GM13976 (cell line): ENCODE measurements at regions not wholly inside any gene's neighbourhood (a gene's known extent, or its start where the extent isn't known, plus 50 kb on each side); places are given as distances from the start of the nearest gene placed in this dataset.

Source experiments
- DNase-seq: peaks from one replicate; pipeline ENCODE4 v3.0.0; 2012; ENCODE audit warnings: low spot score
- in situ Hi-C: fragments of 300-500 bp; cut with MboI; formaldehyde crosslinking; loops from one replicate; pipeline ENCODE4 v1.12.0; 2022; ENCODE audit warnings: low sequenced_read_pairs, mixed read lengths, inconsistent platforms; ENCODE audit not compliant: unreplicated experiment
- TF ChIP-seq, protein P1 (sequence below): IDR thresholded peaks from 2 replicates; pipeline ENCODE4 v1.5.1; 2012; ENCODE audit warnings: borderline replicate concordance, mild to moderate bottlenecking; ENCODE audit not compliant: insufficient read depth; ENCODE audit errors: extremely low read depth, missing control alignments, control extremely low read depth

DNA sequence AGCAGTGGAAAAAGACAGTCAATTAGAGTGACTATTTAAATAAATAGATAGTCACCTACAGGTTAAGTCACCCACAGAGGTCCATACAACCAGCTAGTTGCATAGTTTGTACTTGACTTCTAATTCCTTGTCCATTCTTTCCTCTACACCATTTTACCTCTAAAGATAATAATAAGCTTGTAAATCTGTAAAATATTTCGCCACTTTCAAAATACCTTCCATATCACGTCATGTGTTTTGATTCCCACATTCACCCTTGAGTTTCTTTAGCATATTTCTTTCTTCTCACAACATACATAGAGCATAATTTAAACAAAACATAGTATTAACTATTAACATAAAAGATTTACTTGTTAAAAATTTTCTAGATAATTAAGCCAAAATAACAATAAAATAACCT is 689.6 kb downstream of the MECOM start:
- TF ChIP-seq, protein P1, sequence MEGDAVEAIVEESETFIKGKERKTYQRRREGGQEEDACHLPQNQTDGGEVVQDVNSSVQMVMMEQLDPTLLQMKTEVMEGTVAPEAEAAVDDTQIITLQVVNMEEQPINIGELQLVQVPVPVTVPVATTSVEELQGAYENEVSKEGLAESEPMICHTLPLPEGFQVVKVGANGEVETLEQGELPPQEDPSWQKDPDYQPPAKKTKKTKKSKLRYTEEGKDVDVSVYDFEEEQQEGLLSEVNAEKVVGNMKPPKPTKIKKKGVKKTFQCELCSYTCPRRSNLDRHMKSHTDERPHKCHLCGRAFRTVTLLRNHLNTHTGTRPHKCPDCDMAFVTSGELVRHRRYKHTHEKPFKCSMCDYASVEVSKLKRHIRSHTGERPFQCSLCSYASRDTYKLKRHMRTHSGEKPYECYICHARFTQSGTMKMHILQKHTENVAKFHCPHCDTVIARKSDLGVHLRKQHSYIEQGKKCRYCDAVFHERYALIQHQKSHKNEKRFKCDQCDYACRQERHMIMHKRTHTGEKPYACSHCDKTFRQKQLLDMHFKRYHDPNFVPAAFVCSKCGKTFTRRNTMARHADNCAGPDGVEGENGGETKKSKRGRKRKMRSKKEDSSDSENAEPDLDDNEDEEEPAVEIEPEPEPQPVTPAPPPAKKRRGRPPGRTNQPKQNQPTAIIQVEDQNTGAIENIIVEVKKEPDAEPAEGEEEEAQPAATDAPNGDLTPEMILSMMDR, result no peak
- no peak for DNase-seq
- in situ Hi-C loops, result no loop called here

DNA sequence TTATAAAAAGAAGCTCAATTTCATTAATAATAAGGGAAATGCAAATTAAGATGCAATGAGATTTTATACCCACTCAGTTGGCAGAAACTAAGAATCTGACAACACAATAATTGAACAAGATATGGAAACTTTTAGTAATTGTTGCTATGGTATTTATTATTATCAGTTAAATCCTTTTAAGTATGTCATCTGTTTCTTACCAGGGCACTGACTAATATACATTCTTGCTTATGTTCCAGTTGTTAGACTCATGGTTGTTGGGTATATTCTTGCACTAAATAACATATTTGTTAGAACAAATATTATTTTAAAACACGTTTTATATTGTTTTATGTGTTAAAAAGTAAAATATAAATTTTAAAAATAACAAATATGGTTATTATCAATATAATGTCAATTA is 690.3 kb downstream of the MECOM start:
- TF ChIP-seq, protein P1, result no peak
- in situ Hi-C loops, result no loop called here
- DNase-seq, result no peak

DNA sequence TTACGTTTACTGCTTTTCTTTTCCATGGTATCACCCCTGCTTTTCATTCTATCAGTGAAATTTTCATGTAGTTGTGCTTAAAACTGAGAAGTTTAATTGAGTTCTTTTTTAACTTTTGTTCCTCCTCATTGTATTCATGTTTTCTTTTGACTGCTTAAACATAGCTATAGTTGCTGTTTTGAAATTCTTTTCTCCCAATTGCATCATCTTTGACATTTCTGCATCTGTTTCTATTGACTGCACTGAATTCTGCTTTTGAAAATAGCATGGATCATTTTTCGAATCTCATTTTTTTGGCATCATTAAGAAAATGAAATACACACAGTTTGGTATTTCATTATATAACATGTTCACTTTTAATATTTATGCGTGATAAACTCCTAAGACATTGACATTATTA is 694.9 kb downstream of the MECOM start:
- TF ChIP-seq, protein P1, result no peak
- in situ Hi-C loops, result no loop called here
- no peak for DNase-seq

DNA sequence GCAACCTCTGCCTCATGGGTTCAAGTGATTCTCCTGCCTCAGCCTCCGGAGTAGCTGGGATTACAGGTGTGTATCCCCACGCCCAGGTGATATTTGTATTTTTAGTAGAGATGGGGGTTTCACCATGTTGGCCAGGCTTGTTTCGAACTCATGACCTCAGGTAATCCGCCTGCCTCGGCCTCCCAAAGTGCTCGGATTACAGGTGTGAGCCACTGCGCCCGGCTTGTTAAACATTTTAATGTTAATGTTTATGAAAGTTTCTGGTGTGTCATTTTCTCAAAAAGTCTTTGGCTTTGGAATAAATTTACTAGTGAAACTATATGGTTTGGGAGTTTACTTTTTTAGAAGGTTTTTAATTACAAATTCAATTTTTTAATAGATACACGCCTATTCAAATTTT is 698.8 kb downstream of the MECOM start:
- TF ChIP-seq, protein P1, result no peak
- DNase-seq, result no peak
- in situ Hi-C loops, result no loop called here

DNA sequence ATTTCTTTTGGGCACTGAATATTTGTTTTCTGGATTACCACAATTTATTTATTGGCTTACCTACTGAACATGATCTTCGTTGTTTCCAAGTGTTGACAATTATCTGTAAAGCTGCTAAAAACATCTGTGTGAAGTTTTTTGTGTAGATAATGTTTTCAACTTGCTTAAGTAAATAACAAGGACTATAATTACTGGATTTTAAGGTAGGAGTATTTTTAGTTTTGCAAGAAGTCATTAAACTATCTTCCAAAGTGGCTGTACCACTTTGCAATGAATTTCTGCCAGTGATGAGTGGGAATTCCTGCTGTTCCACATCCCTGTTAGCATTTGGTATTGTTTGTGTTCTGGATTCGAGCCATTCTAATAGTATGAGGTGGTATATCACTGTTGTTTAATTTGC is 702.2 kb downstream of the MECOM start:
- TF ChIP-seq, protein P1, result no peak
- in situ Hi-C loops, result no loop called here
- DNase-seq, result no peak

DNA sequence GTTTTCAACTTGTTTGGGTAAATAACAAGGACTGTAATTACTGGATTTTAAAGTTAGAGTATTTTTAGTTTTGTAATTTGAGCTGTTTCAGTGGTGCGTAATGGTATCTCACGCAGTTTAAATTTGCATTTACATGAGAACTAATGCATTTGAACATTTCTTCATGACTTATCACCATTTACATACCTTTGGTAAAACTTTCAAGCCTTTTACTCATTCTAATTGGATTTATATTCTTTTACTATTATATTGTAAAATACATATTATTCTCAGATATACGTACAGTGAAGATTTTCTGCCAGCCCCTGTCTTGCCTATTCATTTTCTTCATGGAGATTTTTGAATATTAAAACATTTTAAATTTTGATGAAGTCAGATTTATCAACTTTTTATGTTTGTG is 703.8 kb downstream of the MECOM start:
- in situ Hi-C loops, result no loop called here
- TF ChIP-seq, protein P1, result no peak
- no peak for DNase-seq

DNA sequence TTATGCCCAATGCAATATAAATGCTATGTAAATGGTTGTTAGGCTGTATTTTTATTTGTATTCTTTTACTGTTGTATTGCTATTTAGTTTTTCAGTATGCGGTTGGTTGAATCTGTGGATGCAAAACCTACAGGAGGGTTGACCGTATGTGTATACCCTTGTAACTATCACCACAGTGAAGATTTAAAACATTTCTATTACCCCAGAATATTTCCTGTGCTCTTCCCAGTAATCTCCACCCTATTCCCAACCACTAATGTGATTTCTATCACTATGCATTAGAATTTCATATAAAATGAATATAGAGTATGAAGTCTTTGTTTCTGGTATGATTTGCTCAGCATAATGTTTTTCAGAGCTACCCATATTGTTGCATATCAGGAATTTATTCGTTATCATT is 705.0 kb downstream of the MECOM start:
- no peak for DNase-seq
- TF ChIP-seq, protein P1, result no peak
- in situ Hi-C loops, result no loop called here
